SK-N-SH (cell line): ENCODE measurements at regions not wholly inside any gene's neighbourhood (a gene's known extent, or its start where the extent isn't known, plus 50 kb on each side); places are given as distances from the start of the nearest gene placed in this dataset.

Source experiments
- CTCF ChIA-PET: fragments of 300-600, 350-600 bp; formaldehyde crosslinking; extraction: SDS; loops from one replicate; lab custom pipeline; 2021; lab: Yijun Ruan, JAX
- POLR2A ChIA-PET: fragments of 350-600 bp; sonication (Branson Sonifier 250); formaldehyde crosslinking; extraction: SDS; loops from one replicate; lab custom pipeline; 2020; ENCODE audit warnings: antibody characterized with exemption, inconsistent platforms; lab: Yijun Ruan, JAX
- DNase-seq: peaks from one replicate; pipeline ENCODE4 v3.0.0; 2012
- H2AFZ ChIP-seq: fragments of 200-600 bp; sonication (generic); 2 replicates; pipeline ENCODE4 v1.8.1; 2016; ENCODE audit warnings: antibody characterized with exemption, mild to moderate bottlenecking, low read depth
- H3F3A ChIP-seq: fragments of 200-600 bp; sonication (generic); replicated peaks from 2 replicates; pipeline ENCODE3; 2016; ENCODE audit warnings: antibody characterized with exemption, mild to moderate bottlenecking; ENCODE audit not compliant: insufficient read depth
- H3K27ac ChIP-seq, 2 experiments: fragments of 200-500 bp in 1 of 2; fragments of 200-600 bp in 1 of 2; sonication (Bioruptor generic) in 1 of 2; sonication (generic), shearing (Covaris generic) in 1 of 2; 2 replicates each; pipeline versions ENCODE4 v1.5.1 to v1.6.1; 2014 to 2016; ENCODE audit warnings: low read depth in 2 of 2, inconsistent platforms in 1 of 2, low read length in 1 of 2, mild to moderate bottlenecking in 1 of 2, mixed read lengths in 1 of 2
- H3K27me3 ChIP-seq: fragments of 200-600 bp; sonication (generic), shearing (Covaris generic); 2 replicates; pipeline ENCODE4 v1.6.1; 2016; ENCODE audit warnings: mixed run types; ENCODE audit not compliant: insufficient read depth
- H3K36me3 ChIP-seq, 2 experiments: fragments of 200-500 bp in 1 of 2; fragments of 200-600 bp in 1 of 2; sonication (Bioruptor generic) in 1 of 2; sonication (generic) in 1 of 2; replicated peaks in 1 of 2; 2 replicates each; pipeline versions ENCODE3 to v1.5.1; 2014 to 2016; ENCODE audit warnings: low read length in 1 of 2, mild to moderate bottlenecking in 1 of 2; ENCODE audit not compliant: insufficient read depth in 2 of 2, control insufficient read depth in 1 of 2
- H3K4me1 ChIP-seq, 2 experiments: fragments of 200-500 bp in 1 of 2; fragments of 200-600 bp in 1 of 2; sonication (Bioruptor generic) in 1 of 2; sonication (generic), shearing (Covaris generic) in 1 of 2; 2 replicates each; pipeline versions ENCODE4 v1.5.1 to v1.6.1; 2014 to 2016; ENCODE audit warnings: low read depth in 1 of 2, low read length in 1 of 2, mixed run types in 1 of 2; ENCODE audit not compliant: insufficient read depth in 2 of 2, control insufficient read depth in 1 of 2
- H3K4me2 ChIP-seq: fragments of 200-600 bp; sonication (generic), shearing (Covaris generic); 2 replicates; pipeline ENCODE4 v1.6.1; 2017; ENCODE audit warnings: mixed run types
- H3K4me3 ChIP-seq, 2 experiments: fragments of 200-500 bp in 1 of 2; fragments of 200-600 bp in 1 of 2; sonication (Bioruptor generic) in 1 of 2; sonication (generic), shearing (Covaris generic) in 1 of 2; 2 replicates each; pipeline versions ENCODE4 v1.5.1 to v1.8.1; 2014 to 2016; ENCODE audit warnings: low read depth in 2 of 2, inconsistent platforms in 1 of 2, low read length in 1 of 2, mild to moderate bottlenecking in 1 of 2, mixed read lengths in 1 of 2, moderate library complexity in 1 of 2
- H3K79me2 ChIP-seq: fragments of 200-600 bp; sonication (generic); 2 replicates; pipeline ENCODE4 v1.8.1; 2017; ENCODE audit warnings: mild to moderate bottlenecking; ENCODE audit not compliant: insufficient read depth
- H3K9ac ChIP-seq: fragments of 200-600 bp; sonication (generic); 2 replicates; pipeline ENCODE4 v1.6.1; 2017; ENCODE audit warnings: mixed run types
- H3K9me2 ChIP-seq: fragments of 200-600 bp; sonication (generic); 2 replicates; pipeline ENCODE4 v1.6.1; 2017; ENCODE audit warnings: mixed run types
- H3K9me3 ChIP-seq: fragments of 200-600 bp; sonication (generic); 2 replicates; pipeline ENCODE4 v1.6.1; 2017; ENCODE audit warnings: mixed run types, mild to moderate bottlenecking, moderate library complexity
- H4K20me1 ChIP-seq: fragments of 200-600 bp; sonication (generic); 2 replicates; pipeline ENCODE4 v1.6.1; 2017; ENCODE audit warnings: mild to moderate bottlenecking, mixed run types; ENCODE audit not compliant: insufficient read depth
- CHD2 ChIP-seq: fragments of 150-350 bp; IDR thresholded peaks from 2 replicates; pipeline ENCODE4 v1.6.1; 2018; ENCODE audit warnings: low read length; ENCODE audit not compliant: partially characterized antibody
- EZH2phosphoT487 ChIP-seq: fragments of 200-600 bp; sonication (generic); IDR thresholded peaks from 2 replicates; pipeline ENCODE4 v1.6.1; 2017; ENCODE audit warnings: low read depth, mixed run types, mild to moderate bottlenecking, antibody characterized with exemption, moderate library complexity, borderline replicate concordance
- FOXM1 ChIP-seq: IDR thresholded peaks from 2 replicates; pipeline ENCODE4 v1.4.0; 2012; ENCODE audit warnings: low read depth, mild to moderate bottlenecking
- JUND ChIP-seq: IDR thresholded peaks from 2 replicates; pipeline ENCODE4 v1.4.0; 2012
- PBX3 ChIP-seq: IDR thresholded peaks from 2 replicates; pipeline ENCODE4; 2012
- TCF12 ChIP-seq: IDR thresholded peaks from 2 replicates; pipeline ENCODE4 v1.4.0; 2012
- TEAD4 ChIP-seq: IDR thresholded peaks from 2 replicates; pipeline ENCODE4 v1.4.0; 2012; ENCODE audit warnings: mild to moderate bottlenecking, borderline replicate concordance; ENCODE audit not compliant: insufficient read depth
- WGBS: methylation state at CpG from one replicate; pipeline ENCODE4 v1.1.6; 2017; ENCODE audit warnings: low lambda C conversion rate; 5-methylcytosine and 5-hydroxymethylcytosine counted together

DNA sequence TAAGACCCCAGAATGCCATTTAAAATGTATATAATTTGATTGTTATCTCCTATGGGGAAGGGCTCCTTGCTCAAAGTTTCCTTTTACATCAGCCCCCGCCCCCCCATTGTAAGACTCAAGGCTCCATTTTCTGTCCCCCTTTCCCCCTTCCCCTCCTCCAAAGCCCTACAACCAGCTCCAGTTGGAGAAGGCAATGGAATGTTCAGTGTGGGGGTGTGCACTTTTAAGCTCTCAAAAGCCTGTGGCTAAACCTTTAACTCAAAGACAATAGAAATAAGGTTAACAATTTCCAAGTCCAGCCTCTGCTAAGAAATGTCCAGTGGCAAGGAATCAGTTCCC lies 114.7 kb downstream of the NOG start (continued):
- TF ChIP-seq EZH2phosphoT487, result no peak
- TF ChIP-seq TEAD4, result no peak
- TF ChIP-seq FOXM1, result no peak

- H3K9me2 ChIP-seq, result no peaks in the 10 kb centered on the region
- CTCF ChIA-PET, result interaction anchor here (0.7 to 1.8 kb wide), 3 partner anchors 18 to 111 kb away, joined by 3 to 6 read pairs (median 4); no protein-coding TSS in a partner anchor
Observed at GRCh38 chr17:56708670-56709410, 115.3 kb downstream of the NOG start.

GRCh38 chr17:56710986-56711385 lies 117.5 kb downstream of the NOG start:
- Histone ChIP-seq H4K20me1 (no peaks in the 10 kb centered on the region), H3K4me2 (no peak overlapping the region), H3K27ac (no peak overlapping the region), H3K27me3 (no peaks in the 10 kb centered on the region), H3K4me3 (no peak overlapping the region), H3K9me3 (no peaks in the 10 kb centered on the region), H3K4me1 (peaks cover 0 to 3% of the 10 kb centered on the region in 2 experiments; a peak in 1 of 4 replicates), H3F3A (no peaks in the 10 kb centered on the region), H2AFZ (no peak overlapping the region), H3K36me3 (no peaks in the 10 kb centered on the region), H3K79me2 (no peaks in the 10 kb centered on the region), H3K9ac (no peak overlapping the region), H3K9me2 (no peaks in the 10 kb centered on the region)
- WGBS, result 60% methylated on average over 6 of the region's 6 CpGs
- DNase-seq, result no peak
- ChIA-PET CTCF (interaction anchor here (1.0 to 1.3 kb wide), 4 partner anchors 10 to 119 kb away, joined by 3 to 5 read pairs (median 4); partner anchors contain the start of gene NOG), POLR2A (no interaction called here)
- TF ChIP-seq TCF12, result peak; percentile 32
- TF ChIP-seq PBX3, result peak; percentile 5; the same call in 1 of the 2 replicates
- TF ChIP-seq JUND, result no peak

More at GRCh38 chr17:56708670-56709410, 115.3 kb downstream of the NOG start:
- TF ChIP-seq CHD2, result no peak
- Histone ChIP-seq H4K20me1 (no peaks in the 10 kb centered on the region), H3K4me3 (no peak overlapping the region), H2AFZ (no peak overlapping the region), H3K27me3 (no peaks in the 10 kb centered on the region), H3K4me2 (no peak overlapping the region), H3K4me1 (peaks cover 0 to 3% of the 10 kb centered on the region in 2 experiments; a peak in 1 of 4 replicates), H3K9me3 (no peaks in the 10 kb centered on the region), H3K27ac (no peak overlapping the region), H3F3A (no peaks in the 10 kb centered on the region), H3K79me2 (no peaks in the 10 kb centered on the region), H3K36me3 (no peaks in the 10 kb centered on the region), H3K9ac (no peak overlapping the region)
- WGBS, result 75% methylated on average over 9 of the region's 9 CpGs
- POLR2A ChIA-PET, result no interaction called here
- no peak for DNase-seq
